ENCODE measurements at regions not wholly inside any gene's neighbourhood (a gene's known extent, or its start where the extent isn't known, plus 50 kb on each side); places are given as distances from the start of the nearest gene placed in this dataset.
A peak's percentile ranks its signal among the peaks of the same experiment; 100 is the strongest.

DNA sequence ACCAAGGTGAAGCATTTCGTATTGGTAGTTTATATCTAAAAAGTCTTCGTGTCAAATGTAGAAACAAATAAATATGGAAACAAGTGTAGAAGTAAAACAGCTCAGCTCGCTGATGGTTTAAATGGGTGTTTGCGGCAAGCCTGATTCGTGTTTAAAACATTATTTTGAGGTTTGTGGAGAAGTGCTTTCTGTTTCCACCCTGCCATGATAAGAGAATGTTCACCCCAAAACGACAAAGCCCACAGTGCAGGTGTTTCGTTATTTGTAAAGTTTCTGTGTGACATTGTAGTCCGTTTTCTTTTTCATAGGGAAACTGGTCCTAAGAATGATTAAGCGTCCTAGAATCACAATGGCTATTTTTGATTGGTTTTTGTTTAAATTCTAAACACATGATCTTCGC lies 316.2 kb upstream of the SHH start:
- TF ChIP-seq RCOR1 (IDR thresholded peaks at IDR 0.05; ENCODE audit: low read depth, low read length) (no peak), ZFP36 (IDR thresholded peaks at IDR 0.05; ENCODE audit: borderline replicate concordance, partially characterized antibody) (no peak), GATA3 (IDR thresholded peaks at IDR 0.05; ENCODE audit: borderline replicate concordance) (no peak), RNF2 (IDR thresholded peaks at IDR 0.05; ENCODE audit: borderline replicate concordance, low read depth) (no peak), JUNB (IDR thresholded peaks at IDR 0.05) (no peak), TFCP2L1 (CRISPR knock-in tag; IDR thresholded peaks at IDR 0.05) (no peak), PHF8 (IDR thresholded peaks at IDR 0.05; ENCODE audit: borderline replicate concordance, low read depth) (no peak), EHMT2 (IDR thresholded peaks at IDR 0.05; ENCODE audit: low read depth) (no peak), RARB (CRISPR knock-in tag; IDR thresholded peaks at IDR 0.05) (no peak), HOXB13 (CRISPR knock-in tag; IDR thresholded peaks at IDR 0.05; ENCODE audit: low read depth) (no peak), MAFK (IDR thresholded peaks at IDR 0.05; ENCODE audit: partially characterized antibody) (no peak)
- TF ChIP-seq, protein P1, sequence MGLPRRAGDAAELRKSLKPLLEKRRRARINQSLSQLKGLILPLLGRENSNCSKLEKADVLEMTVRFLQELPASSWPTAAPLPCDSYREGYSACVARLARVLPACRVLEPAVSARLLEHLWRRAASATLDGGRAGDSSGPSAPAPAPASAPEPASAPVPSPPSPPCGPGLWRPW (IDR thresholded peaks at IDR 0.05): no peak
- H3K4me3 ChIP-seq: no peak overlapping the region
- CTCF ChIA-PET: interaction anchor here (1.5 kb wide), 1 partner anchor 29 kb away, joined by 3 read pairs; no protein-coding TSS in a partner anchor
- POLR2A ChIA-PET: no interaction called here
- H3K4me2 ChIP-seq: no peak overlapping the region
- no peak overlapping the region for H3K27ac ChIP-seq
- peaks cover 8% of the 10 kb centered on the region; the same call in 1 of the 3 replicates for H3K4me1 ChIP-seq
- DNase-seq (ENCODE audit: low read depth in 1 of 2, low spot score in 1 of 2) (no peak), FAIRE-seq (peak; percentile 70), ATAC-seq (no peak)
- 0 out of 3 replicates have a peak, but pooled peaks cover 2% of the 10 kb centered on the region for H3K9me3 ChIP-seq
- WGBS (ENCODE audit: missing lambda C conversion rate): 70% methylated on average over 10 of the region's 10 CpGs

DNA sequence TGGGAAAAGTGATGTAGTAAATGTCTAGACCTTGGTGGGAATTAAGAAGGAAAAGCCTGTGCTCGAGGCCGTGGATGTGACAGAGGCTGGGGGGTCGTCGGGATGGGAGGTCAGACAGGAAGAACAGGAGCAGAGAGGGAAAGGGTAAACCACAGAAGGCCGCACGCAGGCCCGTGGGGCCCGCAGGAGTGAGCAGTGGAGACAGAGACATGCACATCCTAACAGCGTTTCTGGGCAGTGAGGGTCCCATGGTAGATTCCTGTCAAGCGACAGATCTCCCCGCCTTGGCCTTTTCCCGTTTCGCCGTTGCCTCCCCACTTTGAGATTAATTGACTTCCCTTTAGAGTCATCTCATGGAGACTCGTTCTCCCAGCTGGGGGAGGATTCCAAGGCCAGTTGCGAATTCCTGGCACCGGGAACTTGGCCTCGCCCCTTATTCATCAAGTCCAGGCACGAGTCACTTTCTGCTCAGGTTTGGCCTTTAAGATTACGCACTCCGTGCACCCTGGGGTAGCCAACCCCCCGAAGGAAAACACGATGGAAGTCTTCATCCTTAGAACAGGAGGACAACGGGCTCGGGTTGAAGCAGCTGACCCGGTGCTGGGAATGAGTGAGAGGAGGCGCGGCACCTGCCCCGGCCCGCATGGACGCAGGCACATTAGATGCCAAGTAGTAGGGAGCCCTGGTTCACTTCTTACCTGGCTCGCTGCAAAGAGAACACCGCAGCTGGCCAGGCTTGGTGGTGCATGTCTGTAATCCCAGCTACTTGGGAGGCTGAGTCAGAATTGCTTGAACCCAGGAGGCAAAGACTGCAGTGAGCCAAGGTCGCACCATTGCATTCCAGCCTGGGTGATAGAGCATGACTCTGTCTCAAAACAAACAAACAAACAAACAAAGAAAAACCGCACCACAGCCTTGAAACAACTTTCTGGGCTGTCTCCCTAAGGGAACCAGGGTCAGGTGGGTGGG lies 315.2 kb upstream of the SHH start:
- POLR2A ChIA-PET: no interaction called here
- 71% methylated on average over 34 of the region's 35 CpGs for WGBS (ENCODE audit: missing lambda C conversion rate)
- no peaks in the 10 kb centered on the region for H3K9me3 ChIP-seq
- 0 out of 3 replicates have a peak overlapping the region, but pooled peaks have one; percentile 19 for H3K4me2 ChIP-seq
- peak; percentile 44 to 74; a peak in 3 of 6 replicates for ATAC-seq
- peaks cover 8% of the 10 kb centered on the region; the same call in 1 of the 3 replicates for H3K4me1 ChIP-seq
- TF ChIP-seq GATA3 (IDR thresholded peaks at IDR 0.05; ENCODE audit: borderline replicate concordance) (peak; percentile 24; the same call in 1 of the 2 replicates), FOSL2 (IDR thresholded peaks at IDR 0.05) (no peak), FOSL2 (CRISPR knock-in tag; IDR thresholded peaks at IDR 0.05) (peak; percentile 51)
- TF ChIP-seq, protein P2, sequence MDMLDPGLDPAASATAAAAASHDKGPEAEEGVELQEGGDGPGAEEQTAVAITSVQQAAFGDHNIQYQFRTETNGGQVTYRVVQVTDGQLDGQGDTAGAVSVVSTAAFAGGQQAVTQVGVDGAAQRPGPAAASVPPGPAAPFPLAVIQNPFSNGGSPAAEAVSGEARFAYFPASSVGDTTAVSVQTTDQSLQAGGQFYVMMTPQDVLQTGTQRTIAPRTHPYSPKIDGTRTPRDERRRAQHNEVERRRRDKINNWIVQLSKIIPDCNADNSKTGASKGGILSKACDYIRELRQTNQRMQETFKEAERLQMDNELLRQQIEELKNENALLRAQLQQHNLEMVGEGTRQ (IDR thresholded peaks at IDR 0.05): no peak
- CTCF ChIA-PET: interaction anchor here (1.0 to 1.5 kb wide), 2 partner anchors 19 to 30 kb away, joined by 3 read pairs; no protein-coding TSS in a partner anchor
- no peak for FAIRE-seq
- peak overlapping the region in 1 of 2 experiments; percentile 13; a peak in 1 of 6 replicates for H3K27ac ChIP-seq
- DNase-seq (ENCODE audit: low read depth in 1 of 2, low spot score in 1 of 2): peak in 1 of 2 experiments; percentile 20
- no peak overlapping the region for H3K4me3 ChIP-seq

GRCh38 chr7:156125841-156126730 lies 313.8 kb upstream of the SHH start:
- Histone ChIP-seq H3K4me2 (no peak overlapping the region), H3K9me3 (no peaks in the 10 kb centered on the region), H3K4me1 (peaks cover 8% of the 10 kb centered on the region; the same call in 1 of the 3 replicates), H3K27ac (no peak overlapping the region), H3K4me3 (no peak overlapping the region)
- POLR2A ChIA-PET: no interaction called here
- no peak for FAIRE-seq
- 83% methylated on average over 14 of the region's 23 CpGs for WGBS (ENCODE audit: missing lambda C conversion rate)
- CTCF ChIA-PET: no interaction called here
- no peak for ATAC-seq
- TF ChIP-seq CHD2 (IDR thresholded peaks at IDR 0.05; ENCODE audit: low read length, partially characterized antibody) (no peak), MAZ (IDR thresholded peaks at IDR 0.05; ENCODE audit: borderline replicate concordance, low read depth, low read length) (no peak), POLR2AphosphoS2 (conservative IDR thresholded peaks at IDR 0.05; ENCODE audit: low read length) (no peak), ZSCAN20 (CRISPR knock-in tag; IDR thresholded peaks at IDR 0.05) (no peak), ZNF302 (CRISPR knock-in tag; IDR thresholded peaks at IDR 0.05) (no peak), ZC3H11A (IDR thresholded peaks at IDR 0.05) (no peak), SMC3 (IDR thresholded peaks at IDR 0.05) (no peak), EHMT2 (IDR thresholded peaks at IDR 0.05; ENCODE audit: low read depth) (no peak), CEBPB (IDR thresholded peaks at IDR 0.05) (no peak), NR3C1 (IDR thresholded peaks at IDR 0.05) (no peak), FOSB (CRISPR knock-in tag; IDR thresholded peaks at IDR 0.05) (no peak), RNF2 (IDR thresholded peaks at IDR 0.05; ENCODE audit: borderline replicate concordance, low read depth) (no peak), CBX8 (IDR thresholded peaks at IDR 0.05) (no peak)
- TF ChIP-seq, protein P3, sequence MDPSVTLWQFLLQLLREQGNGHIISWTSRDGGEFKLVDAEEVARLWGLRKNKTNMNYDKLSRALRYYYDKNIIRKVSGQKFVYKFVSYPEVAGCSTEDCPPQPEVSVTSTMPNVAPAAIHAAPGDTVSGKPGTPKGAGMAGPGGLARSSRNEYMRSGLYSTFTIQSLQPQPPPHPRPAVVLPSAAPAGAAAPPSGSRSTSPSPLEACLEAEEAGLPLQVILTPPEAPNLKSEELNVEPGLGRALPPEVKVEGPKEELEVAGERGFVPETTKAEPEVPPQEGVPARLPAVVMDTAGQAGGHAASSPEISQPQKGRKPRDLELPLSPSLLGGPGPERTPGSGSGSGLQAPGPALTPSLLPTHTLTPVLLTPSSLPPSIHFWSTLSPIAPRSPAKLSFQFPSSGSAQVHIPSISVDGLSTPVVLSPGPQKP (IDR thresholded peaks at IDR 0.05; ENCODE audit: low read depth, low read length): no peak
- TF ChIP-seq, protein P4, sequence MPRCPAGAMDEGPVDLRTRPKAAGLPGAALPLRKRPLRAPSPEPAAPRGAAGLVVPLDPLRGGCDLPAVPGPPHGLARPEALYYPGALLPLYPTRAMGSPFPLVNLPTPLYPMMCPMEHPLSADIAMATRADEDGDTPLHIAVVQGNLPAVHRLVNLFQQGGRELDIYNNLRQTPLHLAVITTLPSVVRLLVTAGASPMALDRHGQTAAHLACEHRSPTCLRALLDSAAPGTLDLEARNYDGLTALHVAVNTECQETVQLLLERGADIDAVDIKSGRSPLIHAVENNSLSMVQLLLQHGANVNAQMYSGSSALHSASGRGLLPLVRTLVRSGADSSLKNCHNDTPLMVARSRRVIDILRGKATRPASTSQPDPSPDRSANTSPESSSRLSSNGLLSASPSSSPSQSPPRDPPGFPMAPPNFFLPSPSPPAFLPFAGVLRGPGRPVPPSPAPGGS (IDR thresholded peaks at IDR 0.05): no peak
- DNase-seq (ENCODE audit: low read depth in 1 of 2, low spot score in 1 of 2): no peak
